ENCODE measurements at regions not wholly inside any gene's neighbourhood (a gene's known extent, or its start where the extent isn't known, plus 50 kb on each side); places are given as distances from the start of the nearest gene placed in this dataset.

- H3K27ac ChIP-seq (ENCODE audit: low read length): no peak overlapping the region
- no peaks in the 10 kb centered on the region for H3K4me1 ChIP-seq (ENCODE audit: control insufficient read depth, insufficient read depth, low read length)
- TF ChIP-seq POLR2AphosphoS5 (IDR thresholded peaks at IDR 0.05; ENCODE audit: low read depth, low read length) (no peak), REST (IDR thresholded peaks at IDR 0.05; ENCODE audit: insufficient read depth in 1 of 2, low read depth in 2 of 2, low read length in 1 of 2) (no peak), SIN3A (IDR thresholded peaks at IDR 0.05; ENCODE audit: borderline replicate concordance, insufficient read depth, low read depth, low read length) (no peak), CTCF (IDR thresholded peaks at IDR 0.05) (no peak), TCF7L2 (IDR thresholded peaks at IDR 0.05; ENCODE audit: low read depth, low read length) (no peak)
- H3K36me3 ChIP-seq (ENCODE audit: control insufficient read depth, insufficient read depth, low read length): no peaks in the 10 kb centered on the region
- CTCF ChIA-PET: no interaction called here
- H3K9me3 ChIP-seq (ENCODE audit: control insufficient read depth, insufficient read depth, low read depth, low read length): no peaks in the 10 kb centered on the region
- no peak overlapping the region for H3K4me3 ChIP-seq (ENCODE audit: low read depth in 2 of 2, low read length in 2 of 2)
- BruUV-seq (replicated peaks): no TSS peak
- DNase-seq (ENCODE audit: low read depth, low spot score) (no peak), ATAC-seq (no peak)
- no peaks in the 10 kb centered on the region for H3K27me3 ChIP-seq (ENCODE audit: control insufficient read depth, insufficient read depth, low read length)
- POLR2A ChIA-PET: no interaction called here
- in situ Hi-C loops (cut with HindIII; ENCODE audit: low pct_unique_long_range_greater_than_20kb, low sequenced_read_pairs): no loop called here
- intact Hi-C loops (cut with micrococcal nuclease; ENCODE audit: unreplicated experiment): no loop called here
Measured at GRCh38 chr2:140117386-140117785, 1337.2 kb upstream of the NXPH2 start.

GRCh38 chr2:140108706-140109475, 1328.7 kb upstream of the NXPH2 start:
- TF ChIP-seq TCF7L2 (IDR thresholded peaks at IDR 0.05; ENCODE audit: low read depth, low read length): no peak
- no peak for TF ChIP-seq REST (IDR thresholded peaks at IDR 0.05; ENCODE audit: insufficient read depth in 1 of 2, low read depth in 2 of 2, low read length in 1 of 2)
- TF ChIP-seq POLR2AphosphoS5 (IDR thresholded peaks at IDR 0.05; ENCODE audit: low read depth, low read length): no peak
- TF ChIP-seq CTCF (IDR thresholded peaks at IDR 0.05): no peak
- TF ChIP-seq SIN3A (IDR thresholded peaks at IDR 0.05; ENCODE audit: borderline replicate concordance, insufficient read depth, low read depth, low read length): no peak
- Histone ChIP-seq H3K27ac (ENCODE audit: low read length) (no peak overlapping the region), H3K36me3 (ENCODE audit: control insufficient read depth, insufficient read depth, low read length) (no peaks in the 10 kb centered on the region), H3K4me3 (ENCODE audit: low read depth in 2 of 2, low read length in 2 of 2) (no peak overlapping the region), H3K4me1 (ENCODE audit: control insufficient read depth, insufficient read depth, low read length) (no peaks in the 10 kb centered on the region), H3K9me3 (ENCODE audit: control insufficient read depth, insufficient read depth, low read depth, low read length) (no peaks in the 10 kb centered on the region), H3K27me3 (ENCODE audit: control insufficient read depth, insufficient read depth, low read length) (no peaks in the 10 kb centered on the region)
- ChIA-PET CTCF (no interaction called here), POLR2A (interaction anchor here (0.6 kb wide), 1 partner anchor 1271 kb away, joined by 3 read pairs; no protein-coding TSS in a partner anchor)
- intact Hi-C loops (cut with micrococcal nuclease; ENCODE audit: unreplicated experiment) (no loop called here), in situ Hi-C loops (cut with HindIII; ENCODE audit: low pct_unique_long_range_greater_than_20kb, low sequenced_read_pairs) (no loop called here)
- BruUV-seq (replicated peaks): no TSS peak
- ATAC-seq: no peak
- DNase-seq (ENCODE audit: low read depth, low spot score): no peak
